Keratinocyte (primary cell): ENCODE measurements at regions not wholly inside any gene's neighbourhood (a gene's known extent, or its start where the extent isn't known, plus 50 kb on each side); places are given as distances from the start of the nearest gene placed in this dataset.

Experiments used
- CTCF ChIP-seq, 3 experiments: IDR thresholded peaks in 1 of 3; conservative IDR thresholded peaks in 1 of 3; optimal IDR thresholded peaks in 1 of 3; 2 replicates in 2 of 3; 3 replicates in 1 of 3; pipeline versions ENCODE3 to v1.5.1; 2011; ENCODE audit warnings: low read length in 3 of 3, mild to moderate bottlenecking in 3 of 3, moderate library complexity in 2 of 3, control low read depth in 1 of 3, inconsistent platforms in 1 of 3; ENCODE audit not compliant: insufficient read depth in 2 of 3; ENCODE audit errors: extremely low read depth in 1 of 3
- EZH2 ChIP-seq: IDR thresholded peaks from one replicate; pipeline ENCODE4 v1.6.1; 2012; ENCODE audit warnings: inconsistent platforms, mild to moderate bottlenecking, low read length, moderate library complexity

GRCh38 chr17:34161690-34162089, 93.4 kb upstream of the CCL2 start:
- no peak for TF ChIP-seq CTCF (optimal IDR thresholded peaks at IDR 0.05 in 1 of 3, IDR thresholded peaks at IDR 0.05 in 1 of 3, conservative IDR thresholded peaks at IDR 0.05 in 1 of 3; ENCODE audit: extremely low read depth in 1 of 3, insufficient read depth in 2 of 3, low read length in 3 of 3)
- no peak for TF ChIP-seq EZH2
